AG09309 (cell line): ENCODE measurements at regions not wholly inside any gene's neighbourhood (a gene's known extent, or its start where the extent isn't known, plus 50 kb on each side); places are given as distances from the start of the nearest gene placed in this dataset.

Experiments used
- DNase-seq: peaks from one replicate; pipeline ENCODE4 v3.0.0-alpha.2; 2010; ENCODE audit warnings: low read depth
- H3K4me3 ChIP-seq: 2 replicates; pipeline ENCODE4 v1.5.1; 2011; ENCODE audit warnings: mild to moderate bottlenecking, low read depth, low read length, moderate library complexity; ENCODE audit not compliant: control insufficient read depth
- TF ChIP-seq, protein P1 (sequence below): IDR thresholded peaks from 2 replicates; pipeline ENCODE4 v1.5.1; 2011; ENCODE audit warnings: mild to moderate bottlenecking, low read depth, low read length, inconsistent platforms; ENCODE audit not compliant: insufficient read depth, control insufficient read depth; ENCODE audit errors: missing control alignments

DNA sequence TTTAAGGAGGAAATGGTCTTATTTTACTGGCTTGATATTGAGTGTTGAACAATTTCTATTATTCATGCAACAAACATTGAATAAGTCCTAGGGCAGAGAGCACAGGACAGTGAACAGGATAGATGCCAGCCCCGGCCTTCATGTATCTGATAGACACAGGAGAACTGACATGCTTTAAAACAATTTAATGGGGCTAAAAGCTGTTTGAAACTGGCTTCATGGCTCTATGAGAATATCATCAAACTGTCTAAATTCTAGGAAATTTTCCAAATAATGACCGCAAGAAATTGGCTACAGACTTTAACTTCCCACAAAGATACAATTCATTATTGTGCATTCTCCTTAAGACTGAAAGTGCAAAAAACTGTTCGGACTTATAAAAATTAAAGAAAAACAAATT is 69.0 kb downstream of the ID4 start:
- H3K4me3 ChIP-seq = no peak overlapping the region
- TF ChIP-seq, protein P1, sequence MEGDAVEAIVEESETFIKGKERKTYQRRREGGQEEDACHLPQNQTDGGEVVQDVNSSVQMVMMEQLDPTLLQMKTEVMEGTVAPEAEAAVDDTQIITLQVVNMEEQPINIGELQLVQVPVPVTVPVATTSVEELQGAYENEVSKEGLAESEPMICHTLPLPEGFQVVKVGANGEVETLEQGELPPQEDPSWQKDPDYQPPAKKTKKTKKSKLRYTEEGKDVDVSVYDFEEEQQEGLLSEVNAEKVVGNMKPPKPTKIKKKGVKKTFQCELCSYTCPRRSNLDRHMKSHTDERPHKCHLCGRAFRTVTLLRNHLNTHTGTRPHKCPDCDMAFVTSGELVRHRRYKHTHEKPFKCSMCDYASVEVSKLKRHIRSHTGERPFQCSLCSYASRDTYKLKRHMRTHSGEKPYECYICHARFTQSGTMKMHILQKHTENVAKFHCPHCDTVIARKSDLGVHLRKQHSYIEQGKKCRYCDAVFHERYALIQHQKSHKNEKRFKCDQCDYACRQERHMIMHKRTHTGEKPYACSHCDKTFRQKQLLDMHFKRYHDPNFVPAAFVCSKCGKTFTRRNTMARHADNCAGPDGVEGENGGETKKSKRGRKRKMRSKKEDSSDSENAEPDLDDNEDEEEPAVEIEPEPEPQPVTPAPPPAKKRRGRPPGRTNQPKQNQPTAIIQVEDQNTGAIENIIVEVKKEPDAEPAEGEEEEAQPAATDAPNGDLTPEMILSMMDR = no peak
- peak; percentile 20 for DNase-seq

DNA sequence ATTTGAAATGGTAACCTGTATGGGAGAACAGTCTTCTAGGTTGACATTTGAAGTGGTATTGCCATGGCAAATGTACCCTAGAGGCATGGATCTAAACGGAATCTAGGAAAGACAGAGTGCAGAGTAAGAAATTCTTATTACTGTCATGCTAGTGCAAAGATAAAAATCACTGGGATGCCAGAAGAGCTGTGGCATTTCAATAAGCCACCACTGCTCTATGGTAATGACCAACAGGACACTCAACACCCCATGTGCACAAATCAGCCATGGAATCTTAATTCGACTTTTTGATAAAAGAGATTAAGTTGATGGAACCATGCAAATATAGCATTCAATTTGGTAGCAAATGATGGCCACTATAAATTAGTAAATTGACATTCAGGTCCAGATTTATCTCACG is 74.1 kb downstream of the ID4 start:
- no peak overlapping the region for H3K4me3 ChIP-seq
- DNase-seq = no peak
- TF ChIP-seq, protein P1 = no peak

DNA sequence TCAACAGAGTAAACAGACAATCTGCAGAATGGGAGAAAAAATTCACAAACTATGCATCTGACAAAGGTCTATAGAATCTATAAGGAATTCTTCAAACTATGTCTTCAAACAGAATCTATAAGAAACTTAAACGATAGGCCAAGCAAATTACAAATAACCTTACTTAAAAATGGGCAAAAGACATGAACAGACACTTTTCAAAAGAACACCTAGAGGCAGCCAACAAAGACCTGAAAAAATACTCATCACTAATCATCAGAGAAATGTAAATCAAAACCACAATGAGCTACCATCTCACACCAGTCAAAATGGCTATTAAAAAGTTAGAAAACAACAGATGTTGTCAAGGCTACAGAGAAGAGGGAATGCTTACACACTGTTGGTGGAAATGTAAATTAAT is 81.3 kb downstream of the ID4 start:
- TF ChIP-seq, protein P1 = no peak
- H3K4me3 ChIP-seq = no peak overlapping the region
- no peak for DNase-seq

DNA sequence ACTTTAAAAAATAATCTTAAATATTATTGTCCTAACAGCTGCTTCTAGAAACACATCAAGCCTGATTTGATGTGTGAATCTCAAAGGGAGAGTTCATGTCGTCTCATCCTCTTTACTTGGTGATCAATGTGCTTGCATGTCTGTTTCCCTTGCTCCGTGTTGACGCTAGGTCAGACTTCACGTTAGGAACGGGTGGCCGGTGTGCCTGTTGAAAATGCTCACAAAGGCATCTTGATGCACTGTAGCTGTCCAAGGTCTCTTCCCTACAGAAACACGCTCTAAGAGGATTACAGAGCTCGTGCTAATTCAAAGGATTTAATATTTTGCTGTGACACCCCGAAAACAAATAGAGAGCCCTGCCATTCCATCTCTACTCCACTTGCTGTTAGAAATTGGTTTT is 84.6 kb downstream of the ID4 start:
- no peak for DNase-seq
- H3K4me3 ChIP-seq = no peak overlapping the region
- TF ChIP-seq, protein P1 = no peak

DNA sequence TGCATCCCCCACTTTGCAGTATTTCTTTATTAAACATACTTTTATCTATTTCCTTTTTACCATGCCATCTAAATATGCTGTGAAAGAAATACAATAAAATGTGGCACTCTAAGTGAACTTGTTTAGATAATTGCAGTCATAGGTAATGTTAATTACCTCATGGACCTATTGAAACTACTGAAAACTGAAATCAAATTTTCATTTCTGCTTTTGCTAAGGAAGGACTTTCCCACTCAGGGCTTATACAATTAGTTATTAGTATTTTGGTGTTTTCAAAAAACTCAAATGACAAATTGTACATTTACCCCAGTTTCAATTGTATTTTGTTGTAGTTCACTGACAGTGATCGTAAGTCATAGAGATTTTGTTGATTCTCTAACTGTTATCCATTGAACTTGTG is 88.4 kb downstream of the ID4 start:
- DNase-seq = no peak
- TF ChIP-seq, protein P1 = no peak
- H3K4me3 ChIP-seq = no peak overlapping the region

DNA sequence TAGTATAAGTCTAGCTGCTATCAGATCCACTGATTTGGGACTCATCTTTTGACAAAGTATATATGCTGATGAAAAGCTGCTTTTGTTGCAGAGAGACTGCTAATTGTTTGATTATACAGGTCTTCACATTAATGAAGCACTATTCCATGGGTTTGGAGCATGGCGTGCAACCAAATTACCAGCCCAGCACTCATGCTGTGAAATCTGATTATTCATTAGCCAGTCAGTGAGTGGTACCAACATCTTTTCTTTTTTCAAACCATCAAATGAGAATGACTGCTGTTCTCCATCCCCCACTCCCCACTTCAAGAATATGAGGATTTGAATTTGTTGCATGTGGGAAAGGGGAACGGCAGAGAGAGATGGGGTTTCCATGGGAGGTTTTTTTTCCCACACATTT is 91.3 kb downstream of the ID4 start:
- TF ChIP-seq, protein P1 = no peak
- no peak overlapping the region for H3K4me3 ChIP-seq
- DNase-seq = no peak

DNA sequence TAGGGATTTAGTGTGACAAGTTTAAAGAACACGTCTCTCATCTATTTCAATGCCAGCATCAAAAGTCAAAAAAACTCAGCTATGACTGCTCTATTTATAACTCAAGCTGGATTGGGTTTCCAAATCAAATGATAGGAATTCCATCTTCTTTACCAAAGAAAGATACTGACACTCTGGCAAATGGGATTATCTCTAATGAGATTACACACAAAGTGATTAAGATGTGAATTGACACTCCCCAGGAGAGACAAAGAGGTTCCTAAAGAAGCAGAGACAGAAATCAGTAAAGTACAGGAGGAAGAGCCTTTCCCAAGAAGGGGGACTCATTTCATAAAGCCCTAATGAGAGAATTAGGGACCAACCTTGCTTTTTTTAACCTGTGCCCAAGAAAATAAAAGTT is 92.1 kb downstream of the ID4 start:
- TF ChIP-seq, protein P1 = no peak
- DNase-seq = no peak
- H3K4me3 ChIP-seq = no peak overlapping the region
